ENCODE measurements at regions not wholly inside any gene's neighbourhood (a gene's known extent, or its start where the extent isn't known, plus 50 kb on each side); places are given as distances from the start of the nearest gene placed in this dataset.

GRCh38 chr7:118606602-118607001 lies 382.1 kb downstream of the ANKRD7 start:
- H3K27ac ChIP-seq (ENCODE audit: low read length) = no peak overlapping the region
- no peak overlapping the region for H3K9ac ChIP-seq (ENCODE audit: low read length)
- H3K4me3 ChIP-seq (ENCODE audit: low read length) = no peak overlapping the region
- TF ChIP-seq CTCF (IDR thresholded peaks at IDR 0.05; ENCODE audit: poor library complexity, severe bottlenecking) = no peak
- no peak for TF ChIP-seq POLR2AphosphoS5 (IDR thresholded peaks at IDR 0.05)
- TF ChIP-seq MXI1 (conservative IDR thresholded peaks at IDR 0.05; ENCODE audit: poor library complexity, severe bottlenecking) = no peak
- TF ChIP-seq RAD21 (conservative IDR thresholded peaks at IDR 0.05) = no peak
- TF ChIP-seq REST (IDR thresholded peaks at IDR 0.05; ENCODE audit: borderline replicate concordance) = no peak
- TF ChIP-seq TAF1 (IDR thresholded peaks at IDR 0.05; ENCODE audit: low read depth) = no peak
- no peak for TF ChIP-seq SMC3 (conservative IDR thresholded peaks at IDR 0.05; ENCODE audit: poor library complexity)
- TF ChIP-seq EZH2 (IDR thresholded peaks at IDR 0.05; ENCODE audit: borderline replicate concordance, insufficient read depth, low read length, poor library complexity, severe bottlenecking) = no peak
- TF ChIP-seq EP300 (conservative IDR thresholded peaks at IDR 0.05; ENCODE audit: poor library complexity, severe bottlenecking) = no peak
- H3K9me2 ChIP-seq (ENCODE audit: insufficient read depth, low read length) = no peaks in the 10 kb centered on the region
- no peaks in the 10 kb centered on the region for H3K79me2 ChIP-seq (replicated peaks; ENCODE audit: insufficient read depth, low read length)
- H2AFZ ChIP-seq (ENCODE audit: low read depth, low read length) = no peak overlapping the region
- no peaks in the 10 kb centered on the region for H3K27me3 ChIP-seq (ENCODE audit: insufficient read depth, low read depth, low read length)
- H3K36me3 ChIP-seq (ENCODE audit: insufficient read depth, low read length) = no peaks in the 10 kb centered on the region
- H3F3A ChIP-seq (ENCODE audit: insufficient read depth, low read length, poor library complexity, severe bottlenecking) = no peaks in the 10 kb centered on the region
- H4K20me1 ChIP-seq (ENCODE audit: insufficient read depth) = no peaks in the 10 kb centered on the region
- no peak overlapping the region for H3K4me2 ChIP-seq (ENCODE audit: low read length)
- no peaks in the 10 kb centered on the region for H3K9me3 ChIP-seq (ENCODE audit: low read length)

- Histone ChIP-seq H3K36me3 (ENCODE audit: insufficient read depth, low read length) (no peaks in the 10 kb centered on the region), H3K9ac (ENCODE audit: low read length) (no peak overlapping the region), H3K9me2 (ENCODE audit: insufficient read depth, low read length) (no peaks in the 10 kb centered on the region), H2AFZ (ENCODE audit: low read depth, low read length) (no peak overlapping the region), H3K4me2 (ENCODE audit: low read length) (no peak overlapping the region), H3K4me3 (ENCODE audit: low read length) (no peak overlapping the region), H4K20me1 (ENCODE audit: insufficient read depth) (no peaks in the 10 kb centered on the region), H3K27me3 (ENCODE audit: insufficient read depth, low read depth, low read length) (no peaks in the 10 kb centered on the region), H3K9me3 (ENCODE audit: low read length) (no peaks in the 10 kb centered on the region), H3K27ac (ENCODE audit: low read length) (no peak overlapping the region), H3K79me2 (replicated peaks; ENCODE audit: insufficient read depth, low read length) (no peaks in the 10 kb centered on the region), H3F3A (ENCODE audit: insufficient read depth, low read length, poor library complexity, severe bottlenecking) (no peaks in the 10 kb centered on the region)
- TF ChIP-seq SMC3 (conservative IDR thresholded peaks at IDR 0.05; ENCODE audit: poor library complexity) = no peak
- TF ChIP-seq MXI1 (conservative IDR thresholded peaks at IDR 0.05; ENCODE audit: poor library complexity, severe bottlenecking) = no peak
- no peak for TF ChIP-seq CTCF (IDR thresholded peaks at IDR 0.05; ENCODE audit: poor library complexity, severe bottlenecking)
These were observed 384.7 kb downstream of the ANKRD7 start for GRCh38 chr7:118609207-118609606.

Data from neural cell (in vitro differentiated cells).